ENCODE measurements at regions not wholly inside any gene's neighbourhood (a gene's known extent, or its start where the extent isn't known, plus 50 kb on each side); places are given as distances from the start of the nearest gene placed in this dataset.
"Not testable (repeated sequence)": the region's sequence is repeated elsewhere in the genome, so short reads cannot be mapped to it uniquely, and the experiment has no call there.

GRCh38 chr1:111052246-111052645 lies 87.6 kb downstream of the DRAM2 start (continued):
- TF ChIP-seq, protein P1, sequence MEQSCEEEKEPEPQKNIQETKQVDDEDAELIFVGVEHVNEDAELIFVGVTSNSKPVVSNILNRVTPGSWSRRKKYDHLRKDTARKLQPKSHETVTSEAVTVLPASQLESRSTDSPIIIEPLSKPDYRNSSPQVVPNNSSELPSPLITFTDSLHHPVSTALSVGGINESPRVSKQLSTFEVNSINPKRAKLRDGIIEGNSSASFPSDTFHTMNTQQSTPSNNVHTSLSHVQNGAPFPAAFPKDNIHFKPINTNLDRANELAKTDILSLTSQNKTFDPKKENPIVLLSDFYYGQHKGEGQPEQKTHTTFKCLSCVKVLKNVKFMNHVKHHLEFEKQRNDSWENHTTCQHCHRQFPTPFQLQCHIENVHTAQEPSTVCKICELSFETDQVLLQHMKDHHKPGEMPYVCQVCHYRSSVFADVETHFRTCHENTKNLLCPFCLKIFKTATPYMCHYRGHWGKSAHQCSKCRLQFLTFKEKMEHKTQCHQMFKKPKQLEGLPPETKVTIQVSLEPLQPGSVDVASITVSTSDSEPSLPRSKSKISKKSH (CRISPR knock-in tag; IDR thresholded peaks at IDR 0.05; ENCODE audit: borderline replicate concordance) = no peak
- TF ChIP-seq SIN3B (IDR thresholded peaks at IDR 0.05; ENCODE audit: low read length) (no peak), ATF5 (CRISPR knock-in tag; IDR thresholded peaks at IDR 0.05; ENCODE audit: low read depth) (no peak), MYNN (CRISPR knock-in tag; IDR thresholded peaks at IDR 0.05; ENCODE audit: low read depth) (no peak), RAD21 (CRISPR knock-in tag; IDR thresholded peaks at IDR 0.05) (no peak), RBM22 (optimal IDR thresholded peaks at IDR 0.05; ENCODE audit: low read length) (no peak), NR2F1 (CRISPR knock-in tag; IDR thresholded peaks at IDR 0.05) (no peak), RAD51 (IDR thresholded peaks at IDR 0.05; ENCODE audit: borderline replicate concordance) (no peak), ATF4 (CRISPR knock-in tag; IDR thresholded peaks at IDR 0.05) (no peak), PRDM10 (CRISPR knock-in tag; IDR thresholded peaks at IDR 0.05; ENCODE audit: low read depth) (no peak), ARID3A (IDR thresholded peaks at IDR 0.05; ENCODE audit: low read depth, low read length) (no peak), MIER3 (CRISPR knock-in tag; IDR thresholded peaks at IDR 0.05; ENCODE audit: borderline replicate concordance) (no peak)
- TF ChIP-seq, protein P2, sequence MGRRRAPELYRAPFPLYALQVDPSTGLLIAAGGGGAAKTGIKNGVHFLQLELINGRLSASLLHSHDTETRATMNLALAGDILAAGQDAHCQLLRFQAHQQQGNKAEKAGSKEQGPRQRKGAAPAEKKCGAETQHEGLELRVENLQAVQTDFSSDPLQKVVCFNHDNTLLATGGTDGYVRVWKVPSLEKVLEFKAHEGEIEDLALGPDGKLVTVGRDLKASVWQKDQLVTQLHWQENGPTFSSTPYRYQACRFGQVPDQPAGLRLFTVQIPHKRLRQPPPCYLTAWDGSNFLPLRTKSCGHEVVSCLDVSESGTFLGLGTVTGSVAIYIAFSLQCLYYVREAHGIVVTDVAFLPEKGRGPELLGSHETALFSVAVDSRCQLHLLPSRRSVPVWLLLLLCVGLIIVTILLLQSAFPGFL (CRISPR knock-in tag; IDR thresholded peaks at IDR 0.05) = no peak

DNA sequence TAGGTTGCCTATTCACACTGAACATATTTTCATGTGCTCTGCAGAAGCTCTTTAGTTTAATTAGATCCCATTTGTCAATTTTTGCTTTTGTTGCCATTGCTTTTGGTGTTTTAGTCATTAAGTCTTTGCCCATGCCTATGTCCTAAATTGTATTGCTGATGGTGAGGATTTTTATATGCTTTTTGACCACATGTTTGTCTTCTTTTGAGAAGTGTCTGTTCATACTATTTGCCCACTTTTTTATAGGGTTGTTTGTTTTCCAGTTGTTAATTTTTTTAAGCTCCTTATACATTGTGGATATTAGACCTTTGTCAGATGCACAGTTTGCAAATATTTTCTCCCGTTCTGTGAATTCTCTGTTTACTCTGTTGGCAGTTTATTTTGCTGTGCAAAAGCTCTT lies 84.5 kb upstream of the LRIF1 start:
- H4K20me1 ChIP-seq (ENCODE audit: insufficient read depth, low read length); DNase-seq (ENCODE audit: low spot score); H3K4me3 ChIP-seq (replicated peaks in 1 of 3; ENCODE audit: insufficient read depth in 1 of 3, low read depth in 2 of 3, low read length in 3 of 3); POLR2A ChIA-PET; ATAC-seq; H3K79me2 ChIP-seq (ENCODE audit: insufficient read depth, low read length); H3K27ac ChIP-seq (ENCODE audit: extremely low read length, insufficient read depth, low read length); H3K36me3 ChIP-seq (replicated peaks in 1 of 2; ENCODE audit: control insufficient read depth in 1 of 2, insufficient read depth in 2 of 2, low read length in 2 of 2); H3K9ac ChIP-seq (ENCODE audit: insufficient read depth, low read depth, low read length); H3K27me3 ChIP-seq (ENCODE audit: control insufficient read depth in 1 of 2, insufficient read depth in 2 of 2, low read length in 2 of 2); CTCF ChIA-PET (ENCODE audit: low intra/inter-chr PET ratio, low total read pairs); BruUV-seq (replicated peaks); H3K9me3 ChIP-seq (ENCODE audit: low read length); H2AFZ ChIP-seq (ENCODE audit: low read length); H3K4me2 ChIP-seq (ENCODE audit: low read depth, low read length); in situ Hi-C loops (cut with HindIII; ENCODE audit: extremely low pct_ligation_motif_present, low pct_unique_long_range_greater_than_20kb); intact Hi-C loops (cut with micrococcal nuclease; ENCODE audit: unreplicated experiment); FAIRE-seq: not testable (repeated sequence)
- 71% methylated on average over 1 of the region's 1 CpG for WGBS (ENCODE audit: low lambda C conversion rate)
- peaks cover 34% of the 10 kb centered on the region for H3K4me1 ChIP-seq (ENCODE audit: insufficient read depth, low read length)

Measured in HepG2 (cell line).